NCI-H2029 (cell line): ENCODE measurements at regions not wholly inside any gene's neighbourhood (a gene's known extent, or its start where the extent isn't known, plus 50 kb on each side); places are given as distances from the start of the nearest gene placed in this dataset.
"Not testable (repeated sequence)": the region's sequence is repeated elsewhere in the genome, so short reads cannot be mapped to it uniquely, and the experiment has no call there.

Experiments used
- DNase-seq: peaks from one replicate; lab custom pipeline; 2025; lab: John Stamatoyannopoulos, UW

DNA sequence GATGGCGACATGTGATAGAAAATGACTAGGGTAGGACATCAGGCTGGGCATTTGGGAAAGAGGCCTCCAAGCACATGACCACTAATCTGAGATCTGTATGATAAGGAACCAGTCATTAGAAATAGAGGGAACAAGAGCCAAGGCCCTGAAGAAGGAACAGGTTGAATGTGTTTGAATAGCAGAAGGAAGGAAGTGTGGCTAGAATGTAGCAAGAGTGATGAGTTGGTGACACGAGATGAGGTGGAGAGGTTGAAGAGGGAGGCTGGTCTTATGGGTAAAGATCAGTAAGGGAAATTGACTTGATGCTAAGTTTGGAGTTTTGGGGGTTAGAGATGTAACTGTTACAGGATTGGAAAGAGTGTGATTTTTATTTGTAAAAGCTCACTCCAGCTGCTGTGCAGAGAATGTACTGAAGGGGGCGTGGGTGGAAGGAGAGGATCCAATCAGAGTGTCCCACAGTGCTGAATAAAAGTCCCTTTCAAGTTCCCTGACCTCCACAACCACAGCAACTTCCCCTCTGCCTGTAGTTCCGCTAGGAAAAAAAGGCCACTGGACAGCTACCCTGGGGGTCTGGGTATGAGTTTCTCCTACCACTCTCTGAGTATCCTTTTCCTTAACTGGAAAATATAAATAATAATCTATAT lies 295.0 kb downstream of the OMA1 start:
- DNase-seq, result no peak

- no peak for DNase-seq
Observed at GRCh38 chr1:58250587-58250948, 296.0 kb downstream of the OMA1 start.

DNA sequence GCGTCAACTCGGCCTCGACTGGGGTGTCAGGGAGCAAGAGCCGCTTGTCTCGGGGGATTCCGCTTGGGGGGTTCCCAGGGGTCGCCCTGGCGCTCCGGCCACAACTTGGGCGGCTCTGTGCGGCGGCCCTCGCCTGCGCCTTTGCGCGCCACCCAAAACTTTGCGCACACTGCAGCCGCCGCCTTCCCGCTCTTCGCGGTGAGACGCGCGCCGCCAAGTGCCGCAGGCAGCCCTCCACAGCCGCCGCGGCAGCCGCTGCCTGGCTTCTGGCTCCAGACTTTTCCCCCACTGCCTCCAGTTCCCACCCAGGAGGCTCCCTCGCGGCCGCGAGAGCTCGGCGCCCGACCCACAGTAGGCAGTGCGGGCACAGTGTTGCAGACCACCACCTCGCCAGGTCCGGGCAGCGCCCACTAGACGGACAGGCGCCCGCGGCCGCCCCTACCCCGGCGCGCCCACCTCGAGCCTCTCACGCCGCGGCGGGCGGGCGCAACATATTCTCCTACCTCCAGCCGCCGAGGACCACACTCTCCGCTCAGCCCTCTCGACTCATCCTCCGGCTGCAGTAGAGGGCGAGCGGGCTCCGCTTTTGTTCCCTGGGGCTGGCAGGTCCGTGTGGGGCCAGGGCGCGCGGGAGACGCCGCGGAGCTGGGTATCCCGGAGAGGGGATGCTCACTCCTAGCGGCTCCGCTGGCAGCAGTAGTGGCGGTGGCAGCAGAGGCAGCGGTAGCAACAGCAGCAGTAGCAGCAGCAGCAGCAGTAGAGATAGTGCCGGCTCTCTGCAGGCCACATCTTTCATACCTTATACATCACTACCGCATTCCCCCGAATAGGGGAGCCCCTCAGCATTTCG lies 296.6 kb downstream of the OMA1 start:
- DNase-seq, result no peak

DNA sequence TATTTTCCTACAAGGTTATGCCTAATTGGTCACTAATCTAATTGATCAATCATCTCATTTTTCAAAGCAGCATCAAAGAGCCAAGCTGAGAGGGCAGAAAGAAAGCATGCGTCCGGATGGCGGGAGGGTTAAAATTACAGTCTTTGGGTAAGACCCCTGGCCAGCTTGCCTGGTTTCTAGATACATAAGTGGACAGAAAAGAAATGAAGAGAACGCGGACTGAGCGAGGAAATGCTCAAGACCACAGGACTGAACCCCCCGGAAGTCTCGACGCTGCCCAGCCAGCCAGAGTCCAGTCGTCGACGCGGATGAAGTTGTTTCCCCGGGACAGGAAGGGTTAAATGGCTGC lies 297.2 kb downstream of the OMA1 start:
- no peak for DNase-seq

GRCh38 chr1:58248791-58249190 lies 297.7 kb downstream of the OMA1 start:
- no peak for DNase-seq

GRCh38 chr1:58248072-58248471 lies 298.5 kb downstream of the OMA1 start:
- DNase-seq, result no peak

DNA sequence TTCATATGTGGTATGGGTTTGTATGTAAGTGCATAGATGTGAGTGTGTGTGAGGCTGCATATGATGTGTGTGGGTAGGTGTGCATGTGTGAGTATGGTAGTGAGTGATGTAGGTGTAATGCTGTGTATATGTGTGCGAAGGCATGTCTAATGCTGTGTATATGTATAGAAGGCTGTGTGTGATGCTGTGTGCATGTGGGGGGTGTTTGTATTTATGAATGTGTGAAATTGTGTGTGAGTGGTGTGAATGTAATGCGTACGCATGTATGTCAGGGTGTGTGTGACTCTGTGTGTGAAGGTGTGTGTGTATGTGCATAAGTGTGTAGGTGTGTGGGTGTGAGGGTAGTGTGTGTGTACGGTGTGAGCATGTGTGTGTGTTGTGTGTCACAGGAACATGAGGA lies 300.0 kb downstream of the OMA1 start:
- no peak for DNase-seq

- no peak for DNase-seq
Observed at GRCh38 chr1:58244872-58245271, 301.7 kb downstream of the OMA1 start.

GRCh38 chr1:58238846-58239245 lies 307.7 kb downstream of the OMA1 start:
- DNase-seq, result no peak

DNA sequence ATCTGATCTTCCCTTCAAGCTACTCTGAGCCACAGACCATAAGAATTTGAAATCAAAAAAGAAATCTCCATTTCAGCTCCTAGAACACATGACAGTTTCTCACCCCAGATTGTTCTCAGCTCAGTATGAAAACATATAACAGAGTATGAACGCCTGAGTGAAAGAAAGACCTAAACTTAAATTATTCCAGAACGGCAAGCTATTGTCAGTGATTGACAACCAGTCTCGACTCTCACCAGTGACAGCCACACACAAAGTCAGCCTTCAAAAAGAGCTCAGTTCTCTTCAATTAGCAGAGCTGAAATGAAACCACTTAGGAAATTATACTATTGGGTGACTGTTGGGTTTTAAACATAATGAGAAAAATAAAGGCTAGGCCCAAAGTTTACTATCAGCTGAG lies 312.8 kb downstream of the OMA1 start:
- DNase-seq, result no peak

GRCh38 chr1:58231204-58231603 lies 315.3 kb downstream of the OMA1 start:
- no peak for DNase-seq

DNA sequence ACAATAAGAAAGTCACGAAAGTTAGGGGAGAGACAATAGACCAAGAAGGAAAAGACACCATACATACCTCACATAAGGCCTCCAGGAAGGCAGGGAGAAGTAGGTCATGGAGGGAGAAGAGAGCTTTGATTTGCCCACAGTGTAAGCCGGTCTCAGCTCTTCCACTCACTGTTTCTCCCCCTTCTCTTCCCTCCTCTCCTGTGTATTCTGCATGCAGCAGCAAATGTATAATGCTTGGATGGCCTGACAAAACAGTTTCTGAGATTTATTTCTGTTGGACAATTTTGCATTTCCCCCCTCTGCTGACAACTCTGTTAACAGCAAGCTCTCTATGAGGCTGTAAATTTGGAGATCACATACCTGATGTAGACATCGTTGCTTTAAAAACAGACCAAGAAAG lies 318.9 kb downstream of the OMA1 start:
- DNase-seq, result no peak

DNA sequence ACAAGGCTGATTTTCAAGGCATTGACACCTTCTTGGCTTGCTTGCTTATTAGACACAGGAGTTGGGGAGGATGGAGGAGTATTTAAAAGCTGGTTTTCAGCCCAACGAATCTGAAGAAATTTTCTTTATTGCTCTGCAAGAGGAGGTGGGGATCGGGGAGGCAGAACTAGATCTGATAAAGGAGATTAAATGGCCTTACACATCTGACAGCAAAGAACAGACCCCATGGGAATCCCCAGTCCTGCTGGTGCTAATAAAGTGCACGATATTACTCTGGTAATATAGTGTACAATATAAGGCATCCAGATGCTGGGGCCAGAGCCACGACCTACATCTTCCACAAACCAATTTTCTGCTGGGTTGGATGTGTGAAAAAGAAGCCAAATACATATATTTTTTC lies 323.0 kb downstream of the OMA1 start:
- DNase-seq, result no peak

GRCh38 chr1:58220836-58221472 lies 325.6 kb downstream of the OMA1 start:
- DNase-seq, result no peak

DNA sequence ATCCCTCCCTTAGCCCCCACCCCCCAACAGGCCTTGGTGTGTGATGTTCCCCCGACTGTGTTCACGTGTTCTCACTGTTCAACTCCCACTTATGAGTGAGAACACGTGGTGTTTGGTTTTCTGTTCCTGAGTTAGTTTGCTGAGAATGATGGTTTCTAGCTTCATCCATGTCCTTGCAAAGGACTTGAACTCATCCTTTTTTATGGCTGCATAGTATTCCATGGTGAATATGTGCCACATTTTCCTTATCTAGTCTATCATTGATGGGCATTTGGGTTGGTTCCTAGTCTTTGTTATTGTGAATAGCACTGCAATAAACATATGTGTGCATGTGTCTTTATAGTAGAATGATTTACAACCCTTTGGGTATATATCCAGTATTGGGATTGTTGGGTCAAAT lies 330.4 kb downstream of the OMA1 start:
- DNase-seq, result not testable (repeated sequence)

DNA sequence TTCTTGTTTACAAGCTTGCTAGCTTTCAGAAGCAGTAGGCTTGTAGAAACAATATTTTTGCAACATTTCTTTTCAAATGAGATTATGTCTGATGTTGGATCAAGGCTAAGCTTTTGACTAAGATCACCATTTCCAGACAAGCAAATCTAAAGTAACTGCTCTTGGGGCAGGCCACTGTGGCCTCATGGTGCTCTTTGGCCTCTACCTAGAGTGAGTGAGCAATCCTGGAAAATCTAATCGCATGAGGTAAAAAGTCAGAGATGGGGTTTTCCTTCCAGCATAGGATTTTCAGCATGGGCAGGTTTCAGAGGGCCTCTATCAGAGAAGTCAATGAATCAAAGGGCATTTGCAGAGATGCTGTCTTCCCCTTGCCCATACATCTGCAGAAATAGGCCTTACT lies 331.9 kb downstream of the OMA1 start:
- no peak for DNase-seq

- DNase-seq, result no peak
Observed at GRCh38 chr1:58211869-58212268, 334.7 kb downstream of the OMA1 start.

DNA sequence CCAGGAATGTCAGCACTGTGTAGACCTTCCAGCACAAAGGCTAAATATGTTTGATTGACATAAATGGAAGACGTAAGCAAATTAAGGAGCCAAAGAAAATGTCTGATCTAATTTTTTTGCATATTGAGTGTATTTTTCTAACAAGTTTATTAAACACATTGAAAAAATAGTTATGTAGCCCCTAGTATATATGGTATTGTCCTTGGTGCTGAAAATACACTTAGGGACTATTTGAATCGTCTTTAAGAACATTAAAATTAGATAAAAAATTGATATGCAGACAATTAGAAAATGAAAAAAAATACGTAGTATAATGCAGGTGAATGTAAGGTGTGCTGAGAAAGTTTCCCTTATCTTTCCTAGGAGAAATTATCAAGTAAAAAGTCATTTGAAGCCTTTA lies 337.0 kb downstream of the OMA1 start:
- no peak for DNase-seq

- DNase-seq, result no peak
Observed at GRCh38 chr1:58206749-58207148, 339.8 kb downstream of the OMA1 start.

DNA sequence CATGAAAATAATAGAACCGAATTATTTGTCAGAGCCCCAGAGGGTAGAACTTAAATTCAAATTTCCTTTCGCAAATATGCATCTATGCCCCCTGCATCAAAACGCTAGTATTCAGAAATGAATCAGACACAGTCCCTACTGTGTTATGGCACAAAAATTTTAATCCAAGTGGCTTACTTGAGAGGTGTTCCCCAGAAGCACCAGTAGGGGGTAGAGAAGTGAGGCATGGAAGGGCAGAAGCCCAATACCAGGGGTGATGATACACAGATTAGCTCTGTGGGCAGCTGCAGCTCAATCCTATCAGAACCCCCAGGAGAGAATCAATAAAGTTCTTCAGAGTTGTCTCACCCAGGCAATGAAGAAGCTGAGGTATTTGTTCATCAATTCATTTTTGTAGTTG lies 342.2 kb downstream of the OMA1 start:
- no peak for DNase-seq

DNA sequence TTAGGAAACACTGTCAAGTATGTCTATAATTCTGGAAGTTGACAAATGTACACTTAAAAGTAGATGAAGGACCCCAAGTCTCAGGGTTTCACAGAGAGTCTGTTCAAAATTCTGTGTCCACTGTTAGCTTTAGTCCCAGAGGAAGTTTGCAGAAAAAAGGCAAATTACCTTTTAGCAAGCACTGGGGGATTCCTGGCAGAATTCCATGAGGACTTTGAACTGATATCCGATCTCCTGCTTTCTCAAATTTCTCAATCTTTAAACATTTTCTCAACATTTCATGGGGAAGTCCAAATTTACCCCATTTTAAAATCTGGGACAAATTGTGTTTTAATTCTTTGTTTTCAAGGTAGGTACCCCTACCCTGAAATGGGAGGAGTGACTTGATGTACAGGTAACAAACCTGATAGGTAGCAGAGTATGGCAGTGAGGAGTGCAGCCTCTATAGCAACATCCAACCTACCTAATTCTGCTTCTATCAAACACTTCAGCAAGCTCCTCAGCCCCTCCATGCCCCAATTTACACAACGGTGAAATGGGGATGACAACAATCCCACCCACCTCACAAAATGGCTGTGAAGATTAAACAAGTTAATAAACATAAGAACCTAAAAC lies 344.9 kb downstream of the OMA1 start:
- DNase-seq, result no peak

DNA sequence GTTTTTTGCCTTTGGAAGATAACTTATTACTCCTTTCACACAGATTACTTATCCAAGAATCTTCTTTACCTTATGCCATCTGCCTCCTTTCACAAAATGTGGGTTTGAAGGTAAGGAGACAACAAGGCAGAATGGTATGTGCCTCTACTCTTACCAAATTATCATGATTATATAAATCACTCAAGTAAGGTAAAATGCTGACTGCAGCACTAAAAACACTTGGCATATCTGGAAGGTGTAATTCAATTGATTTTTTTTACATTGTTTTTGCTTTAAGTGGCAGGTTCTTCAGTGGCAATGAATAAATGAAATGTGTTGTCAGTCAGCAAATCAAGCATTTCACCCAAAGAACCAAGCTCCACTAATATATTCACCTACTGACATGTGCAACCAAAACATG lies 346.1 kb downstream of the OMA1 start:
- DNase-seq, result no peak

GRCh38 chr1:58197811-58198210 lies 348.7 kb downstream of the OMA1 start:
- DNase-seq, result no peak
